Fibroblast of lung (primary cell): ENCODE measurements at regions not wholly inside any gene's neighbourhood (a gene's known extent, or its start where the extent isn't known, plus 50 kb on each side); places are given as distances from the start of the nearest gene placed in this dataset.
"Not testable (repeated sequence)": the region's sequence is repeated elsewhere in the genome, so short reads cannot be mapped to it uniquely, and the experiment has no call there.

Experiments used
- DNase-seq, 2 donors: peaks; one replicate each; pipeline versions ENCODE4 v3.0.0 to v3.0.0-alpha.2; 2010; ENCODE audit warnings: low read depth in 2 of 2
- H2AFZ ChIP-seq: 2 replicates; pipeline ENCODE4 v1.5.1; 2012; ENCODE audit warnings: low read length, control low read depth, inconsistent platforms
- H3K27ac ChIP-seq: 2 replicates; pipeline ENCODE4 v1.5.1; 2011; ENCODE audit warnings: low read length, control low read depth; ENCODE audit not compliant: insufficient read depth
- H3K27me3 ChIP-seq: 2 replicates; pipeline ENCODE4 v1.5.1; 2011; ENCODE audit warnings: mild to moderate bottlenecking, low read length; ENCODE audit not compliant: control insufficient read depth, insufficient read depth
- H3K36me3 ChIP-seq: 2 replicates; pipeline ENCODE4 v1.5.1; 2011; ENCODE audit warnings: low read length; ENCODE audit not compliant: control insufficient read depth, insufficient read depth
- H3K4me1 ChIP-seq: 2 replicates; pipeline ENCODE4 v1.5.1; 2011; ENCODE audit warnings: low read length; ENCODE audit not compliant: control insufficient read depth, insufficient read depth; ENCODE audit errors: extremely low read depth
- H3K4me2 ChIP-seq: 2 replicates; pipeline ENCODE4 v1.5.1; 2011; ENCODE audit warnings: low read length, control low read depth; ENCODE audit not compliant: insufficient read depth; ENCODE audit errors: extremely low read depth
- H3K4me3 ChIP-seq, 4 experiments: fragments of 200-600 bp in 1 of 4; sonication (generic) in 1 of 4; replicated peaks in 1 of 4; 2 replicates each; pipeline ENCODE4 v1.5.1; 2011 to 2016; ENCODE audit warnings: low read length in 4 of 4, low read depth in 3 of 4, mild to moderate bottlenecking in 3 of 4, control low read depth in 2 of 4, inconsistent platforms in 1 of 4, mixed read lengths in 1 of 4; ENCODE audit not compliant: insufficient read depth in 1 of 4; ENCODE audit errors: control extremely low read depth in 1 of 4
- H3K79me2 ChIP-seq: 2 replicates; pipeline ENCODE4 v1.5.1; 2012; ENCODE audit warnings: mild to moderate bottlenecking, low read length, inconsistent platforms; ENCODE audit not compliant: control insufficient read depth, insufficient read depth
- H3K9ac ChIP-seq: 2 replicates; pipeline ENCODE4 v1.5.1; 2011; ENCODE audit warnings: mild to moderate bottlenecking, low read length, control low read depth; ENCODE audit not compliant: insufficient read depth
- H3K9me3 ChIP-seq: 2 replicates; pipeline ENCODE4 v1.5.1; 2012; ENCODE audit warnings: low read depth, low read length; ENCODE audit not compliant: control insufficient read depth, insufficient read depth
- H4K20me1 ChIP-seq: 2 replicates; pipeline ENCODE4 v1.5.1; 2011; ENCODE audit warnings: low read length; ENCODE audit not compliant: control insufficient read depth, insufficient read depth; ENCODE audit errors: extremely low read depth
- EZH2 ChIP-seq: IDR thresholded peaks from 2 replicates; pipeline ENCODE4 v1.5.1; 2012; ENCODE audit warnings: low read length, control low read depth, mild to moderate bottlenecking; ENCODE audit errors: missing control alignments
- TF ChIP-seq, protein P1 (sequence below), 2 donors: IDR thresholded peaks in 1 of 2; conservative IDR thresholded peaks in 1 of 2; 1 replicate in 1 of 2; 2 replicates in 1 of 2; pipeline ENCODE4 v1.5.1; 2011 to 2012; ENCODE audit warnings: low read length in 2 of 2, control low read depth in 1 of 2, inconsistent platforms in 1 of 2, low read depth in 1 of 2, mild to moderate bottlenecking in 1 of 2

DNA sequence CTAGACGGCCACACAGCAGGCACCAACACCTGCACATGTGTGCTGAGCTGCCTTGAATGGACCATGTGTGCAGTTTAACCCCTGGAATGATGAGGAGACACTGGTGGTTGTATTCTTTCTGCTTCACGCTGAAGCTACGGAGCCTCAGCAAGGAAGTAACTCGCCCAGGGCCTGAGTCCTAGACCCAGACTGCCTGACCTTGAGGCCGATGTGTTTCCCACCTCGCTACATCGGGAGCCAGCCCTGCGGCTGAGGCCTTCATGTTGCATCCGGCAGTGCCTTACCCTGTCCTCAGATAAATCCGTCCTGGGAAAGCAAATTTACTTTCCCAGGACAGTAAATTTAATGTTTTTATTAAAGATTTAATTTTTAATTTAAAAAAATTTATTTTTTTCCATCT is 110.0 kb upstream of the MTHFD1L start:
- no peaks in the 10 kb centered on the region for H4K20me1 ChIP-seq
- TF ChIP-seq, protein P1, sequence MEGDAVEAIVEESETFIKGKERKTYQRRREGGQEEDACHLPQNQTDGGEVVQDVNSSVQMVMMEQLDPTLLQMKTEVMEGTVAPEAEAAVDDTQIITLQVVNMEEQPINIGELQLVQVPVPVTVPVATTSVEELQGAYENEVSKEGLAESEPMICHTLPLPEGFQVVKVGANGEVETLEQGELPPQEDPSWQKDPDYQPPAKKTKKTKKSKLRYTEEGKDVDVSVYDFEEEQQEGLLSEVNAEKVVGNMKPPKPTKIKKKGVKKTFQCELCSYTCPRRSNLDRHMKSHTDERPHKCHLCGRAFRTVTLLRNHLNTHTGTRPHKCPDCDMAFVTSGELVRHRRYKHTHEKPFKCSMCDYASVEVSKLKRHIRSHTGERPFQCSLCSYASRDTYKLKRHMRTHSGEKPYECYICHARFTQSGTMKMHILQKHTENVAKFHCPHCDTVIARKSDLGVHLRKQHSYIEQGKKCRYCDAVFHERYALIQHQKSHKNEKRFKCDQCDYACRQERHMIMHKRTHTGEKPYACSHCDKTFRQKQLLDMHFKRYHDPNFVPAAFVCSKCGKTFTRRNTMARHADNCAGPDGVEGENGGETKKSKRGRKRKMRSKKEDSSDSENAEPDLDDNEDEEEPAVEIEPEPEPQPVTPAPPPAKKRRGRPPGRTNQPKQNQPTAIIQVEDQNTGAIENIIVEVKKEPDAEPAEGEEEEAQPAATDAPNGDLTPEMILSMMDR (conservative IDR thresholded peaks at IDR 0.05 in 1 of 2, IDR thresholded peaks at IDR 0.05 in 1 of 2; ENCODE audit: low read depth in 1 of 2, low read length in 2 of 2), result no peak
- TF ChIP-seq EZH2, result no peak
- no peaks in the 10 kb centered on the region for H3K79me2 ChIP-seq
- DNase-seq, result no peak
- H3K36me3 ChIP-seq, result no peaks in the 10 kb centered on the region
- H3K9me3 ChIP-seq, result no peaks in the 10 kb centered on the region
- no peak overlapping the region for H3K27ac ChIP-seq
- H3K27me3 ChIP-seq, result no peaks in the 10 kb centered on the region
- H3K9ac ChIP-seq, result no peak overlapping the region
- H2AFZ ChIP-seq, result no peak overlapping the region
- no peaks in the 10 kb centered on the region for H3K4me1 ChIP-seq
- no peak overlapping the region for H3K4me2 ChIP-seq
- H3K4me3 ChIP-seq, result no peak overlapping the region

DNA sequence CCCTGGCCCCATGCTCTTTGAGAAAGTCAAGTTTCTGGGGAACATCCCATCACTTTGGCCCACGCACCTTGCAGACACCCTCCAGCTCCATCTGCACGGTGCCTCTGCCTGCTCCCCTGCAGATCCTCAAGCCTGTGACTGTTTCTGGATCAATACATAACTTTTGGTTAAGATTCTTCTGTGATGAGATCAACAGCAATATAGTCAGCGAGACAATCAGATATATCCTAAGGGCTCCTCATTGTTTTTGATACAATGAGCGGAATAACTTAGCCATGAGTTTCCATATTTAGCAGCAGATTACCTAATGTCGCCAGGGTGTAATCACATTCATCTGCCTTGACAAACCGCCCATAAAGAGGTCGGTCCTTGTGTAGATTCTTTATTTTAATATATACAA is 109.3 kb upstream of the MTHFD1L start:
- no peak for TF ChIP-seq EZH2
- TF ChIP-seq, protein P1 (conservative IDR thresholded peaks at IDR 0.05 in 1 of 2, IDR thresholded peaks at IDR 0.05 in 1 of 2; ENCODE audit: low read depth in 1 of 2, low read length in 2 of 2), result no peak
- DNase-seq, result peak in 1 of 2 donors; percentile 74
- Histone ChIP-seq H3K36me3 (no peaks in the 10 kb centered on the region), H2AFZ (no peak overlapping the region), H3K4me1 (no peaks in the 10 kb centered on the region), H3K9ac (no peak overlapping the region), H3K27ac (no peak overlapping the region), H4K20me1 (no peaks in the 10 kb centered on the region), H3K4me2 (no peak overlapping the region), H3K9me3 (no peaks in the 10 kb centered on the region), H3K4me3 (no peak overlapping the region), H3K79me2 (no peaks in the 10 kb centered on the region), H3K27me3 (no peaks in the 10 kb centered on the region)

DNA sequence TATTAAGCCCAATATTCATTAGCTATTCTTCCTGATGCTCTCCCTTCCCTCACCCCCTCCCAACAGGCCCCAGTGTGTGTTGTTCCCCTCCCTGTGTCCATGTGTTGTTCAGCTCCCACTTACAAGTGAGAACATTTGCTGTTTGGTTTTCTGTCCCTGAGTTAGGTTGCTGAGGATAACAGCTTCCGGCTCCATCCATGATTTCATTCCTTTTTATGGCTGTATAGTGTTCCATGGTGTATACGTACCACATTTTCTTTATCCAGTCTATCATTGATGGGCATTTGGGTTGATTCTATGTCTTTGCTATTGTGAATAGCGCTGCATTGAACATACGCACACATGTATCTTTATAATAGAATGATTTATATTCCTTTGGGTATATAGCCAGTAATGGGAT is 107.7 kb upstream of the MTHFD1L start:
- not testable (repeated sequence) for H3K79me2 ChIP-seq, H3K27me3 ChIP-seq, H3K4me3 ChIP-seq, H3K36me3 ChIP-seq, H4K20me1 ChIP-seq, H2AFZ ChIP-seq, H3K4me1 ChIP-seq, DNase-seq, H3K9me3 ChIP-seq, H3K4me2 ChIP-seq, H3K27ac ChIP-seq, H3K9ac ChIP-seq
